AG04449 (cell line): ENCODE measurements at regions not wholly inside any gene's neighbourhood (a gene's known extent, or its start where the extent isn't known, plus 50 kb on each side); places are given as distances from the start of the nearest gene placed in this dataset.

Experiments used
- CTCF ChIA-PET: fragments of 350-600 bp; formaldehyde crosslinking; extraction: SDS; loops from one replicate; lab custom pipeline; 2021; ENCODE audit warnings: antibody characterized with exemption; lab: Yijun Ruan, JAX
- POLR2A ChIA-PET: fragments of 400-600, 350-600 bp; formaldehyde crosslinking; extraction: SDS; loops from one replicate; lab custom pipeline; 2020; ENCODE audit warnings: antibody characterized with exemption, inconsistent platforms; lab: Yijun Ruan, JAX
- DNase-seq: peaks from one replicate; pipeline ENCODE4 v3.0.0-alpha.2; 2010; ENCODE audit warnings: low read depth, low spot score
- H3K4me3 ChIP-seq: 2 replicates; pipeline ENCODE4 v1.5.1; 2011; ENCODE audit warnings: low read depth, mild to moderate bottlenecking, control low read depth, low read length
- TF ChIP-seq, protein P1 (sequence below): IDR thresholded peaks from one replicate; pipeline ENCODE4 v1.5.1; 2011; ENCODE audit warnings: mild to moderate bottlenecking, moderate library complexity, low read length, control low read depth, inconsistent platforms; ENCODE audit not compliant: insufficient read depth; ENCODE audit errors: missing control alignments

DNA sequence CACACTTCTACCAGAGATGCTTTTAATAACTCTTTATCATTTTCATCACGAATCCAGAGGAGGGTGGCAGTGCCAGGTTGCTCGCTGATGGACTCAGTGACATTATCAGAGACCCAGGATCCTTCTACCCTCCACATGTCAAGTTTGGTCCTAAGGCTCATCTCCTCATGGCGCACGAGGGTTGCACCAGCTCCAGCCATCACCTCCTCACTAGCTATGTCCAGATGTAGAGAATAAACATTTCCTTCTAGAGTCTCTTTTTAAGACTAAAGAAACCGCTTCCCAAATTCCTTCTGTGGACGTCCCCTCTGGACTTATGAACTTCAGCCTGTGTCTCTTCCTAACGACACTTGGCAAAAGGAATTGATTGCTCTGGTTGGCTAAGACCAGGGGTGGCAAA, 178.7 kb downstream of the BMP7 start:
- ChIA-PET CTCF (interaction anchor here (0.9 to 5.3 kb wide), 3 partner anchors 10 to 537 kb away, joined by 3 to 49 read pairs (median 4); no protein-coding TSS in a partner anchor), POLR2A (no interaction called here)
- TF ChIP-seq, protein P1, sequence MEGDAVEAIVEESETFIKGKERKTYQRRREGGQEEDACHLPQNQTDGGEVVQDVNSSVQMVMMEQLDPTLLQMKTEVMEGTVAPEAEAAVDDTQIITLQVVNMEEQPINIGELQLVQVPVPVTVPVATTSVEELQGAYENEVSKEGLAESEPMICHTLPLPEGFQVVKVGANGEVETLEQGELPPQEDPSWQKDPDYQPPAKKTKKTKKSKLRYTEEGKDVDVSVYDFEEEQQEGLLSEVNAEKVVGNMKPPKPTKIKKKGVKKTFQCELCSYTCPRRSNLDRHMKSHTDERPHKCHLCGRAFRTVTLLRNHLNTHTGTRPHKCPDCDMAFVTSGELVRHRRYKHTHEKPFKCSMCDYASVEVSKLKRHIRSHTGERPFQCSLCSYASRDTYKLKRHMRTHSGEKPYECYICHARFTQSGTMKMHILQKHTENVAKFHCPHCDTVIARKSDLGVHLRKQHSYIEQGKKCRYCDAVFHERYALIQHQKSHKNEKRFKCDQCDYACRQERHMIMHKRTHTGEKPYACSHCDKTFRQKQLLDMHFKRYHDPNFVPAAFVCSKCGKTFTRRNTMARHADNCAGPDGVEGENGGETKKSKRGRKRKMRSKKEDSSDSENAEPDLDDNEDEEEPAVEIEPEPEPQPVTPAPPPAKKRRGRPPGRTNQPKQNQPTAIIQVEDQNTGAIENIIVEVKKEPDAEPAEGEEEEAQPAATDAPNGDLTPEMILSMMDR = no peak
- DNase-seq = no peak
- no peak overlapping the region for H3K4me3 ChIP-seq

DNA sequence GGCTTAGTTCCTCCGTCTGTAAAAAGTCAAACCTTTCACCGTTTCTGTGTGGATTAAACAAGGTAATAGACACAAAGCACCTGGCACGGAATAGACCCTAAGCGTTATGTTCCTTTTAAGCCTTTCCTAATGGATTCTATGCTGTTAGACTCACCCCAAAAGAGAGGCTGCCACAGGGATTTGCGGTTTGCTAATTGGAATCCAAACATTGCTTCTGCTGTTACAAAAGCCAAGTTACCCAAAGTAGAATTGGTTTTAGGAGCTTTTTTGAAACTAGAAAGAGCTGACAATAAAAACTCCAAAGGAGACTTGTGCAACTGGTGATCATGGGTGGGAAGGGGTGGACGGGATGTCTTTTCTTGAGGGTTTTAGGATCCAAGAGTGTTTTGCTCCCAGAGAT, 178.0 kb downstream of the BMP7 start:
- CTCF ChIA-PET = interaction anchor here (5.3 kb wide), 1 partner anchor 259 kb away, joined by 49 read pairs; no protein-coding TSS in a partner anchor
- TF ChIP-seq, protein P1 = no peak
- POLR2A ChIA-PET = no interaction called here

DNA sequence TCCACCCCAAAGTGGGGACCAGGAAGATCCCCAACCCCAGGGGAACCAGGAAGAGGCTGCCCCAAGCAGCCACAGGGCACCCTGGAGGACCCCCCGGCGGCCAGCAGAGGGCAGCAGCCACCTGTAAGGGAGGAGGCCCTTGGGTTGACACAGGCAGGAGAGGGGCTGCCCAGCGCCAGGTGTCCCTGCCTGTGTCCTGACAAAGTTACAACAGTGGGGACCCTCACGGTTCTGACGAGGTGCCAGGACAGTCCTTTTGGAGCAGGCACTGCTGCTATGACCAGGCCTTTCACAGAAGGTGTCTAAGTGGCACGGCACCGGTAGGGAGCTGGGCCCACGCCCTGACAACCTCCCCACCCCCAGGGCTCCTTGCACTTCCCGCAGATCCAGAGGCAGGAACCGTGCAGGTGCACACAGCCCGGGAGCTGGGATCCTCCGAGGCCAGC, 176.7 kb downstream of the BMP7 start:
- POLR2A ChIA-PET = no interaction called here
- CTCF ChIA-PET = interaction anchor here (0.6 to 4.7 kb wide), 11 partner anchors 9 to 539 kb away, joined by 3 to 173 read pairs (median 5); no protein-coding TSS in a partner anchor
- H3K4me3 ChIP-seq = no peak overlapping the region
- DNase-seq = no peak
- TF ChIP-seq, protein P1 = peak; percentile 92

More for the DNA sequence above, 178.0 kb downstream of the BMP7 start:
- H3K4me3 ChIP-seq = no peak overlapping the region
- no peak for DNase-seq

DNA sequence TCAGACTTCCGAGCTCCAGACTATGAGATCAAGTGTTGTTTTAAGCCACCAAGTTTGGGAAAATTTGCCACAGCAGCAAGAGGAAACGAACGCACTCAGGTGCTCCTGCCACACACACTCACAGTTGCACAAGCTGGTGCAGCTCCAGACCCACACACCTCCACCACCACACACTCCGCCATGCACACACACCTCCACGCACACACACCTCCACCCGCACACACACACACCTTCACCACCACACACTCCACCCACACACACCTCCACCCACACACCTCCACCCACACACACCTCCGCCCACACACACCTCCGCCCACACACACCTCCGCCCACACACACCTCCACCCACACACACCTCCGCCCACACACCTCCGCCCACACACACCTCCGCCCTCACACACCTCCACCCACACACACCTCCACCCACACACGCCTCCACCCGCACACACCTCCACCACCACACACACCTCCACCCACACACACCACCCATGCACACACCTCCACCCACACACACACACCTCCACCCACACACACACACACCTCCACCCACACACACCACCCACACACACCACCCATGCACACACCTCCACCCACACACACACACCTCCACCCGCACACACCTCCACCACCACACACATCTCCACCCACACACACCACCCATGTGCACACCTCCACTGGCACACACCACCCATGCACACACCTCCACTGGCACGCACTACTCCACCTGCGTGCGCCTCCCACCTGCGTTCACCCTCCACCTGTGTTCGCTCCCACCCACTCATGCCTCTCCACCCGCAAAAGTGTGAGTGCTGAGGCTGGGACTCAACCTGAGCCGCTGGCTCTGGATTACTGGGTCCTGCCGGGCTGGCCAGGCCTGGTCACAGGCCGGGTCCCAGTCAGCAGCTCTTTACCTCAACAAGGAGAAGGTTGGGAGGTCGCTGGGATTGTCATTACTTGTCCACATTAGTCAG, 175.6 kb downstream of the BMP7 start:
- DNase-seq = no peak
- ChIA-PET CTCF (interaction anchor here (0.6 to 4.7 kb wide), 12 partner anchors 10 to 541 kb away, joined by 3 to 173 read pairs (median 6); no protein-coding TSS in a partner anchor), POLR2A (no interaction called here)
- TF ChIP-seq, protein P1 = no peak
- H3K4me3 ChIP-seq = no peak overlapping the region

DNA sequence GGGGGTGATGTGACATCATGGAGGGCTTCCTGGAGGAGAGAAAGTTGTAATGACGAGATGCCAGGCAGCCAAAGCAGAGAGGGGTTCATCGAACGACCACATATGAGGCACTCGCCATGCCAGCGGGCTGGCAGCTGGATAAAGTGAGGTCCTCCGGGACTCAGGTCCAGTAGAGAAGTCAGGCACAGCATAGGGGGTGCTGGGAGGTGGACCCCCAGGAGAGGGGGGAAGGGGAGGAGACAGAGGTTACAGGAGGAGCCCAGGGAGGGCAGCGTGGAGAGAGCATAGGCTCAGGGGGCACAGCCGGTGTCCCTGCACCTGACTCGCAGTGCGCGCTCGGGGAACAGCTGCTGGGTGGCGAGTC, 174.7 kb downstream of the BMP7 start:
- DNase-seq = no peak
- ChIA-PET CTCF (interaction anchor here (0.6 to 4.7 kb wide), 8 partner anchors 10 to 265 kb away, joined by 3 to 173 read pairs (median 4); no protein-coding TSS in a partner anchor), POLR2A (no interaction called here)
- TF ChIP-seq, protein P1 = no peak
- no peak overlapping the region for H3K4me3 ChIP-seq
